ENCODE measurements at regions not wholly inside any gene's neighbourhood (a gene's known extent, or its start where the extent isn't known, plus 50 kb on each side); places are given as distances from the start of the nearest gene placed in this dataset.

DNA sequence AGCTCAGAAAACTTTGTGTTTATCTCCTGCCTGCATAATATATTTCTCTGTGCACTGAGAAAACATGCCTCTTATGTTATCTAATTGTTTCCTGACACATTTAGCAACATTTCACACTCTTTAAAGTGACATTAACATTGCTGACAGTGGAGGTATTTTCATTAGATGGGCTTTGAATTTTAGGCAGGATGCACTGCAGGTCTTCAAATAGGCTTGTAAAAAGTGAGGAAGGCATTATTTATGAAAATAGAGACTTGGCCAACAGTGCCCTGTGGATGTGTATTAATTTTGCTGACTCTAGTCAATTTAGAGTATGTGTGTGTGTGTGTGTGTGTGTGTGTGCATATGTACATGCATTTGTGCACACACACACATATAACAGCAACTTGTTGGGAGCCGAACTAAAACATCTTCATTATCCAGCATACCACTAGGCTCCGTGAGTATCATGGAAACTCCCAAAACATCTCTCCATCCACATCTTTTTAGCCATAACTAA, 429.5 kb upstream of the WWC1 start:
- ChIA-PET CTCF (ENCODE audit: low intra/inter-chr PET ratio, low total read pairs) (no interaction called here), POLR2A (no interaction called here)
- WGBS (ENCODE audit: low lambda C conversion rate): 25% methylated on average over 2 of the region's 2 CpGs
- Histone ChIP-seq H3K9me3 (ENCODE audit: low read length) (no peaks in the 10 kb centered on the region), H3K4me1 (ENCODE audit: insufficient read depth, low read length) (no peaks in the 10 kb centered on the region), H3K79me2 (ENCODE audit: insufficient read depth, low read length) (no peaks in the 10 kb centered on the region), H3K27ac (ENCODE audit: extremely low read length, insufficient read depth, low read length) (no peak overlapping the region), H3K27me3 (ENCODE audit: control insufficient read depth in 1 of 2, insufficient read depth in 2 of 2, low read length in 2 of 2) (no peaks in the 10 kb centered on the region), H4K20me1 (ENCODE audit: insufficient read depth, low read length) (no peaks in the 10 kb centered on the region), H3K9ac (ENCODE audit: insufficient read depth, low read depth, low read length) (no peak overlapping the region), H3K4me2 (ENCODE audit: low read depth, low read length) (no peak overlapping the region), H3K36me3 (replicated peaks in 1 of 2; ENCODE audit: control insufficient read depth in 1 of 2, insufficient read depth in 2 of 2, low read length in 2 of 2) (no peaks in the 10 kb centered on the region), H3K4me3 (replicated peaks in 1 of 3; ENCODE audit: insufficient read depth in 1 of 3, low read depth in 2 of 3, low read length in 3 of 3) (no peak overlapping the region), H2AFZ (ENCODE audit: low read length) (no peak overlapping the region)
- DNase-seq (ENCODE audit: low spot score) (no peak), ATAC-seq (no peak), FAIRE-seq (no peak)
- no TSS peak for BruUV-seq (replicated peaks)
- intact Hi-C loops (cut with micrococcal nuclease; ENCODE audit: unreplicated experiment) (no loop called here), in situ Hi-C loops (cut with HindIII; ENCODE audit: extremely low pct_ligation_motif_present, low pct_unique_long_range_greater_than_20kb) (no loop called here)
- TF ChIP-seq ZNF891 (CRISPR knock-in tag; IDR thresholded peaks at IDR 0.05): no peak
- TF ChIP-seq ZNF143 (CRISPR knock-in tag; IDR thresholded peaks at IDR 0.05): no peak
- TF ChIP-seq CERS6 (CRISPR knock-in tag; IDR thresholded peaks at IDR 0.05): no peak
- peak; percentile 57 for TF ChIP-seq MAFF (IDR thresholded peaks at IDR 0.05; ENCODE audit: low read depth, low read length)
- peak; percentile 65 to 81 for TF ChIP-seq MAFK (conservative IDR thresholded peaks at IDR 0.05 in 1 of 2, IDR thresholded peaks at IDR 0.05 in 1 of 2; ENCODE audit: low read length in 2 of 2)
- TF ChIP-seq EP300 (IDR thresholded peaks at IDR 0.05; ENCODE audit: low read depth in 2 of 2, low read length in 2 of 2): no peak
- TF ChIP-seq EP300 (CRISPR knock-in tag; IDR thresholded peaks at IDR 0.05; ENCODE audit: borderline replicate concordance): no peak
- TF ChIP-seq ZNF264 (CRISPR knock-in tag; IDR thresholded peaks at IDR 0.05): no peak
- no peak for TF ChIP-seq ZNF33B (CRISPR knock-in tag; IDR thresholded peaks at IDR 0.05)

- H3K9ac ChIP-seq (ENCODE audit: insufficient read depth, low read depth, low read length): no peak overlapping the region
- in situ Hi-C loops (cut with HindIII; ENCODE audit: extremely low pct_ligation_motif_present, low pct_unique_long_range_greater_than_20kb): no loop called here
- ChIA-PET POLR2A (no interaction called here), CTCF (ENCODE audit: low intra/inter-chr PET ratio, low total read pairs) (no interaction called here)
- no peak overlapping the region for H3K4me3 ChIP-seq (replicated peaks in 1 of 3; ENCODE audit: insufficient read depth in 1 of 3, low read depth in 2 of 3, low read length in 3 of 3)
- H3K4me1 ChIP-seq (ENCODE audit: insufficient read depth, low read length): no peaks in the 10 kb centered on the region
- H3K27me3 ChIP-seq (ENCODE audit: control insufficient read depth in 1 of 2, insufficient read depth in 2 of 2, low read length in 2 of 2): no peaks in the 10 kb centered on the region
- TF ChIP-seq CHCHD3 (CRISPR knock-in tag; IDR thresholded peaks at IDR 0.05): no peak
- TF ChIP-seq TFAP4 (IDR thresholded peaks at IDR 0.05; ENCODE audit: borderline replicate concordance, low read depth): no peak
- TF ChIP-seq, protein P1, sequence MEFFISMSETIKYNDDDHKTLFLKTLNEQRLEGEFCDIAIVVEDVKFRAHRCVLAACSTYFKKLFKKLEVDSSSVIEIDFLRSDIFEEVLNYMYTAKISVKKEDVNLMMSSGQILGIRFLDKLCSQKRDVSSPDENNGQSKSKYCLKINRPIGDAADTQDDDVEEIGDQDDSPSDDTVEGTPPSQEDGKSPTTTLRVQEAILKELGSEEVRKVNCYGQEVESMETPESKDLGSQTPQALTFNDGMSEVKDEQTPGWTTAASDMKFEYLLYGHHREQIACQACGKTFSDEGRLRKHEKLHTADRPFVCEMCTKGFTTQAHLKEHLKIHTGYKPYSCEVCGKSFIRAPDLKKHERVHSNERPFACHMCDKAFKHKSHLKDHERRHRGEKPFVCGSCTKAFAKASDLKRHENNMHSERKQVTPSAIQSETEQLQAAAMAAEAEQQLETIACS (CRISPR knock-in tag; IDR thresholded peaks at IDR 0.05): no peak
- no peak for TF ChIP-seq GFI1 (CRISPR knock-in tag; IDR thresholded peaks at IDR 0.05; ENCODE audit: borderline replicate concordance)
- TF ChIP-seq MYC (CRISPR knock-in tag; IDR thresholded peaks at IDR 0.05; ENCODE audit: borderline replicate concordance): no peak
- no peak for DNase-seq (ENCODE audit: low spot score)
- no peak for FAIRE-seq
- H3K36me3 ChIP-seq (replicated peaks in 1 of 2; ENCODE audit: control insufficient read depth in 1 of 2, insufficient read depth in 2 of 2, low read length in 2 of 2): no peaks in the 10 kb centered on the region
- no peak overlapping the region for H3K27ac ChIP-seq (ENCODE audit: extremely low read length, insufficient read depth, low read length)
- intact Hi-C loops (cut with micrococcal nuclease; ENCODE audit: unreplicated experiment): no loop called here
- H3K79me2 ChIP-seq (ENCODE audit: insufficient read depth, low read length): no peaks in the 10 kb centered on the region
- BruUV-seq (replicated peaks): no TSS peak
- H2AFZ ChIP-seq (ENCODE audit: low read length): no peak overlapping the region
- no peak overlapping the region for H3K4me2 ChIP-seq (ENCODE audit: low read depth, low read length)
- ATAC-seq: no peak
- H3K9me3 ChIP-seq (ENCODE audit: low read length): no peaks in the 10 kb centered on the region
- H4K20me1 ChIP-seq (ENCODE audit: insufficient read depth, low read length): no peaks in the 10 kb centered on the region
- 0% methylated on average over 2 of the region's 2 CpGs for WGBS (ENCODE audit: low lambda C conversion rate)
These were observed 427.6 kb upstream of the WWC1 start for GRCh38 chr5:167863883-167864282.
